Uterus (tissue), 3 donors: ENCODE measurements at regions not wholly inside any gene's neighbourhood (a gene's known extent, or its start where the extent isn't known, plus 50 kb on each side); places are given as distances from the start of the nearest gene placed in this dataset.

Experiments used
- DNase-seq, 2 donors: peaks; one replicate each; pipeline ENCODE4 v3.0.0-alpha.2; 2019 to 2020
- H3K27ac ChIP-seq, 2 donors: fragments of 200-600 bp; sonication (generic); 1 replicate in 1 of 2; 2 replicates in 1 of 2; pipeline ENCODE4 v1.5.1; 2016 to 2018
- H3K27me3 ChIP-seq, 2 donors: fragments of 200-600 bp; sonication (generic); one replicate each; pipeline ENCODE4 v1.5.1; 2018 to 2019; ENCODE audit warnings: control low read depth in 1 of 2
- H3K36me3 ChIP-seq, 2 donors: fragments of 200-600 bp; sonication (generic); one replicate each; pipeline ENCODE4 v1.5.1; 2019; ENCODE audit warnings: control low read depth in 1 of 2
- H3K4me1 ChIP-seq, 2 donors: fragments of 200-600 bp; sonication (generic); one replicate each; pipeline ENCODE4 v1.5.1; 2018 to 2019; ENCODE audit warnings: control low read depth in 1 of 2
- H3K4me3 ChIP-seq, 2 donors: fragments of 200-600 bp; sonication (generic); 1 replicate in 1 of 2; 2 replicates in 1 of 2; pipeline ENCODE4 v1.5.1; 2018 to 2019; ENCODE audit warnings: mild to moderate bottlenecking in 1 of 2
- H3K9me3 ChIP-seq, 2 donors: fragments of 200-600 bp; sonication (generic); one replicate each; pipeline ENCODE4 v1.5.1; 2019; ENCODE audit warnings: control low read depth in 1 of 2
- POLR2A ChIP-seq, 2 donors: fragments of 450-650 bp; IDR thresholded peaks; one replicate each; pipeline ENCODE4 v1.6.1; 2016; ENCODE audit warnings: antibody characterized with exemption in 2 of 2, mild to moderate bottlenecking in 1 of 2, moderate library complexity in 1 of 2
- intact Hi-C: fragments of 100-400 bp; cut with DNase I; formaldehyde crosslinking; loops from one replicate; pipeline ENCODE4 v1.15.1; 2023; ENCODE audit warnings: low total_unique reads
- TF ChIP-seq, protein P1 (sequence below), 4 experiments: fragments of 200-600 bp in 2 of 4; fragments of 450-650 bp in 2 of 4; sonication (generic) in 2 of 4; IDR thresholded peaks; one replicate each; pipeline ENCODE4 v1.5.1; 2016 to 2019; ENCODE audit warnings: antibody characterized with exemption in 4 of 4, mild to moderate bottlenecking in 2 of 4, moderate library complexity in 1 of 4
- donor health status: DM: yes; HTN: yes; CAD: no.

- Histone ChIP-seq H3K36me3 (no peaks in the 10 kb centered on the region), H3K27ac (no peak overlapping the region), H3K9me3 (no peaks in the 10 kb centered on the region), H3K27me3 (no peaks in the 10 kb centered on the region), H3K4me1 (no peaks in the 10 kb centered on the region), H3K4me3 (no peak overlapping the region)
- intact Hi-C loops, result no loop called here
- TF ChIP-seq, protein P1, sequence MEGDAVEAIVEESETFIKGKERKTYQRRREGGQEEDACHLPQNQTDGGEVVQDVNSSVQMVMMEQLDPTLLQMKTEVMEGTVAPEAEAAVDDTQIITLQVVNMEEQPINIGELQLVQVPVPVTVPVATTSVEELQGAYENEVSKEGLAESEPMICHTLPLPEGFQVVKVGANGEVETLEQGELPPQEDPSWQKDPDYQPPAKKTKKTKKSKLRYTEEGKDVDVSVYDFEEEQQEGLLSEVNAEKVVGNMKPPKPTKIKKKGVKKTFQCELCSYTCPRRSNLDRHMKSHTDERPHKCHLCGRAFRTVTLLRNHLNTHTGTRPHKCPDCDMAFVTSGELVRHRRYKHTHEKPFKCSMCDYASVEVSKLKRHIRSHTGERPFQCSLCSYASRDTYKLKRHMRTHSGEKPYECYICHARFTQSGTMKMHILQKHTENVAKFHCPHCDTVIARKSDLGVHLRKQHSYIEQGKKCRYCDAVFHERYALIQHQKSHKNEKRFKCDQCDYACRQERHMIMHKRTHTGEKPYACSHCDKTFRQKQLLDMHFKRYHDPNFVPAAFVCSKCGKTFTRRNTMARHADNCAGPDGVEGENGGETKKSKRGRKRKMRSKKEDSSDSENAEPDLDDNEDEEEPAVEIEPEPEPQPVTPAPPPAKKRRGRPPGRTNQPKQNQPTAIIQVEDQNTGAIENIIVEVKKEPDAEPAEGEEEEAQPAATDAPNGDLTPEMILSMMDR (IDR thresholded peaks at IDR 0.05), result no peak
- no peak for TF ChIP-seq POLR2A (IDR thresholded peaks at IDR 0.05)
- no peak for DNase-seq
Measured at GRCh38 chrX:151796576-151796975, 62.0 kb downstream of the CNGA2 start.

GRCh38 chrX:151801980-151802379 is 67.4 kb downstream of the CNGA2 start:
- Histone ChIP-seq H3K27me3 (no peaks in the 10 kb centered on the region), H3K9me3 (no peaks in the 10 kb centered on the region), H3K4me3 (no peak overlapping the region), H3K36me3 (no peaks in the 10 kb centered on the region), H3K4me1 (no peaks in the 10 kb centered on the region), H3K27ac (no peak overlapping the region)
- no peak for DNase-seq
- intact Hi-C loops, result no loop called here
- TF ChIP-seq, protein P1 (IDR thresholded peaks at IDR 0.05), result no peak
- no peak for TF ChIP-seq POLR2A (IDR thresholded peaks at IDR 0.05)

GRCh38 chrX:151806967-151807540 is 72.5 kb downstream of the CNGA2 start:
- Histone ChIP-seq H3K4me3 (no peak overlapping the region), H3K27ac (no peak overlapping the region), H3K4me1 (no peaks in the 10 kb centered on the region), H3K36me3 (no peaks in the 10 kb centered on the region), H3K27me3 (no peaks in the 10 kb centered on the region), H3K9me3 (no peaks in the 10 kb centered on the region)
- TF ChIP-seq, protein P1 (IDR thresholded peaks at IDR 0.05), result no peak
- TF ChIP-seq POLR2A (IDR thresholded peaks at IDR 0.05), result no peak
- DNase-seq, result no peak
- intact Hi-C loops, result no loop called here

- Histone ChIP-seq H3K27me3 (no peaks in the 10 kb centered on the region), H3K36me3 (no peaks in the 10 kb centered on the region), H3K4me3 (no peak overlapping the region), H3K27ac (no peak overlapping the region), H3K4me1 (no peaks in the 10 kb centered on the region), H3K9me3 (no peaks in the 10 kb centered on the region)
- DNase-seq, result no peak
- intact Hi-C loops, result no loop called here
- TF ChIP-seq, protein P1 (IDR thresholded peaks at IDR 0.05), result no peak
Measured at GRCh38 chrX:151812661-151813060, 78.1 kb downstream of the CNGA2 start.

DNA sequence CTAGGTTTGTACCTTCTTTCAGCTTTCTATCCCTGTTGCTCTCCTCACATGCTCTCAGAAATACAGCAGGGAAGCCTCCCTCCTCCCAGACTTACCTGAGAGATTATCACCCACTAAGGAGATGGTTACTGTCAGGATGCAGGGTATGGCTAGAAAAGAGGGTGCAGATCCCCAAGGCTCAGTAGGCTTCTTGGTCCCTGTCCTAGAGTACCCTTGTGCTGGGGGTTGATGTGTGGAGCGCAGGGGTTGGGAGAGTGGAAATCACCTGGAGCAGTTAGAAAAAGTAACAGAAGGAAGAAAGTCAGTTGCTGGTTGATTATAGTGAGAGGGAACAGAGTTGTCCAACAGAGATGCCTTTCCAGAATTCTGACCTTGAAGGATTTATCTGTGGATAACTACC is 80.2 kb downstream of the CNGA2 start:
- TF ChIP-seq POLR2A (IDR thresholded peaks at IDR 0.05), result no peak
- TF ChIP-seq, protein P1 (IDR thresholded peaks at IDR 0.05), result no peak
- Histone ChIP-seq H3K9me3 (no peaks in the 10 kb centered on the region), H3K4me3 (no peak overlapping the region), H3K27ac (no peak overlapping the region), H3K36me3 (no peaks in the 10 kb centered on the region), H3K27me3 (no peaks in the 10 kb centered on the region), H3K4me1 (no peaks in the 10 kb centered on the region)
- no peak for DNase-seq
- intact Hi-C loops, result no loop called here
